ENCODE measurements at regions not wholly inside any gene's neighbourhood (a gene's known extent, or its start where the extent isn't known, plus 50 kb on each side); places are given as distances from the start of the nearest gene placed in this dataset.

DNA sequence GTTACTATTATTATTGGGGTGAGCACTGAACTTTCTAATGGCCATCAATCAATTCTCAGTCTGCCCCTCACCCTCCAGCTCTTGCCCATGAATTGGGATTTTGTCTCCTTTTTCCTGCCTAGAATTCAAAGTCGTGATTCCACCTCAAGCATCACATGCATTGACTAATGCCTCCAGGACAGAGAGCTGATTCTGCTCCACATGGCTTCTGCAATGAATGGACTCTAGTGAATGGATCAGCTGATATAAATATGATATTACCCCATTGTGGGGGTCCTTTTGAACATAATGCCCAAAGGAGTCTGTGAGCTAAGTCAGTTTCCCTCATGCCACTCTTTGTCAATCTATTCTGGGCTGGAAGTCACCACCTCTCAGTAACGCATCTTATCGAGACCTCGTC lies 126.4 kb downstream of the OPN5 start:
- TF ChIP-seq, protein P1, sequence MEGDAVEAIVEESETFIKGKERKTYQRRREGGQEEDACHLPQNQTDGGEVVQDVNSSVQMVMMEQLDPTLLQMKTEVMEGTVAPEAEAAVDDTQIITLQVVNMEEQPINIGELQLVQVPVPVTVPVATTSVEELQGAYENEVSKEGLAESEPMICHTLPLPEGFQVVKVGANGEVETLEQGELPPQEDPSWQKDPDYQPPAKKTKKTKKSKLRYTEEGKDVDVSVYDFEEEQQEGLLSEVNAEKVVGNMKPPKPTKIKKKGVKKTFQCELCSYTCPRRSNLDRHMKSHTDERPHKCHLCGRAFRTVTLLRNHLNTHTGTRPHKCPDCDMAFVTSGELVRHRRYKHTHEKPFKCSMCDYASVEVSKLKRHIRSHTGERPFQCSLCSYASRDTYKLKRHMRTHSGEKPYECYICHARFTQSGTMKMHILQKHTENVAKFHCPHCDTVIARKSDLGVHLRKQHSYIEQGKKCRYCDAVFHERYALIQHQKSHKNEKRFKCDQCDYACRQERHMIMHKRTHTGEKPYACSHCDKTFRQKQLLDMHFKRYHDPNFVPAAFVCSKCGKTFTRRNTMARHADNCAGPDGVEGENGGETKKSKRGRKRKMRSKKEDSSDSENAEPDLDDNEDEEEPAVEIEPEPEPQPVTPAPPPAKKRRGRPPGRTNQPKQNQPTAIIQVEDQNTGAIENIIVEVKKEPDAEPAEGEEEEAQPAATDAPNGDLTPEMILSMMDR (IDR thresholded peaks at IDR 0.05) = no peak
- no peak for TF ChIP-seq POLR2AphosphoS5 (IDR thresholded peaks at IDR 0.05; ENCODE audit: low read depth, low read length)
- TF ChIP-seq, protein P2, sequence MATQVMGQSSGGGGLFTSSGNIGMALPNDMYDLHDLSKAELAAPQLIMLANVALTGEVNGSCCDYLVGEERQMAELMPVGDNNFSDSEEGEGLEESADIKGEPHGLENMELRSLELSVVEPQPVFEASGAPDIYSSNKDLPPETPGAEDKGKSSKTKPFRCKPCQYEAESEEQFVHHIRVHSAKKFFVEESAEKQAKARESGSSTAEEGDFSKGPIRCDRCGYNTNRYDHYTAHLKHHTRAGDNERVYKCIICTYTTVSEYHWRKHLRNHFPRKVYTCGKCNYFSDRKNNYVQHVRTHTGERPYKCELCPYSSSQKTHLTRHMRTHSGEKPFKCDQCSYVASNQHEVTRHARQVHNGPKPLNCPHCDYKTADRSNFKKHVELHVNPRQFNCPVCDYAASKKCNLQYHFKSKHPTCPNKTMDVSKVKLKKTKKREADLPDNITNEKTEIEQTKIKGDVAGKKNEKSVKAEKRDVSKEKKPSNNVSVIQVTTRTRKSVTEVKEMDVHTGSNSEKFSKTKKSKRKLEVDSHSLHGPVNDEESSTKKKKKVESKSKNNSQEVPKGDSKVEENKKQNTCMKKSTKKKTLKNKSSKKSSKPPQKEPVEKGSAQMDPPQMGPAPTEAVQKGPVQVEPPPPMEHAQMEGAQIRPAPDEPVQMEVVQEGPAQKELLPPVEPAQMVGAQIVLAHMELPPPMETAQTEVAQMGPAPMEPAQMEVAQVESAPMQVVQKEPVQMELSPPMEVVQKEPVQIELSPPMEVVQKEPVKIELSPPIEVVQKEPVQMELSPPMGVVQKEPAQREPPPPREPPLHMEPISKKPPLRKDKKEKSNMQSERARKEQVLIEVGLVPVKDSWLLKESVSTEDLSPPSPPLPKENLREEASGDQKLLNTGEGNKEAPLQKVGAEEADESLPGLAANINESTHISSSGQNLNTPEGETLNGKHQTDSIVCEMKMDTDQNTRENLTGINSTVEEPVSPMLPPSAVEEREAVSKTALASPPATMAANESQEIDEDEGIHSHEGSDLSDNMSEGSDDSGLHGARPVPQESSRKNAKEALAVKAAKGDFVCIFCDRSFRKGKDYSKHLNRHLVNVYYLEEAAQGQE (IDR thresholded peaks at IDR 0.05; ENCODE audit: insufficient read depth in 1 of 2, low read depth in 2 of 2, low read length in 1 of 2) = no peak
- no peak for TF ChIP-seq SIN3A (IDR thresholded peaks at IDR 0.05; ENCODE audit: borderline replicate concordance, insufficient read depth, low read depth, low read length)
